ENCODE measurements at regions not wholly inside any gene's neighbourhood (a gene's known extent, or its start where the extent isn't known, plus 50 kb on each side); places are given as distances from the start of the nearest gene placed in this dataset.

- no peak overlapping the region for H2BK15ac ChIP-seq (ENCODE audit: low read depth, low read length)
- H3K27me3 ChIP-seq (ENCODE audit: insufficient read depth, low read length) = no peaks in the 10 kb centered on the region
- H4K8ac ChIP-seq (replicated peaks; ENCODE audit: insufficient read length, low read depth, low read length) = no peak overlapping the region
- H3K18ac ChIP-seq (ENCODE audit: insufficient read length, low read depth, low read length) = no peak overlapping the region
- no peaks in the 10 kb centered on the region for H3K79me2 ChIP-seq (ENCODE audit: insufficient read depth, low read length)
- H2AFZ ChIP-seq (ENCODE audit: low read length) = no peak overlapping the region
- no CpG with 5 or more reads among the region's 2 CpGs for WGBS (ENCODE audit: extremely low coverage, insufficient read length, low lambda C conversion rate)
- H4K20me1 ChIP-seq (ENCODE audit: control insufficient read depth, insufficient read depth, insufficient read length) = no peaks in the 10 kb centered on the region
- Mint-ChIP-seq H3K36me3 (ENCODE audit: insufficient read depth in 1 of 3, low read depth in 3 of 3) (no peaks in the 10 kb centered on the region), H3K9me3 (no peaks in the 10 kb centered on the region), H3K27me3 (ENCODE audit: low read depth) (peaks cover 4% of the 10 kb centered on the region; the same call in 1 of the 2 replicates), H3K4me3 (no peak overlapping the region), H3K27ac (no peak overlapping the region), H3K4me1 (0 out of 4 replicates have a peak, but pooled peaks cover 0 to 3% of the 10 kb centered on the region in 2 experiments)
- H3K23me2 ChIP-seq (ENCODE audit: insufficient read length, low read depth, low read length, poor library complexity, severe bottlenecking) = no peaks in the 10 kb centered on the region
- no peak overlapping the region for H3T11ph ChIP-seq (ENCODE audit: low read length)
- H3K4me2 ChIP-seq (ENCODE audit: insufficient read depth, insufficient read length, low read length) = no peak overlapping the region
- no peak overlapping the region for H3K56ac ChIP-seq (ENCODE audit: insufficient read length, low read depth, low read length)
- no peaks in the 10 kb centered on the region for H3K4me1 ChIP-seq (ENCODE audit: insufficient read depth, low read length)
- H3K9ac ChIP-seq (ENCODE audit: extremely low read depth, insufficient read length, low read length) = no peak overlapping the region
- H3K4ac ChIP-seq (ENCODE audit: low read depth, low read length) = no peak overlapping the region
- TF ChIP-seq CTCF (conservative IDR thresholded peaks at IDR 0.05) = no peak
- no peak overlapping the region for H4K91ac ChIP-seq (ENCODE audit: insufficient read length, low read depth, low read length)
- no peak overlapping the region for H4K5ac ChIP-seq (ENCODE audit: insufficient read length, low read depth, low read length)
- H3K14ac ChIP-seq (ENCODE audit: insufficient read depth, low read length) = no peak overlapping the region
- no peak for DNase-seq
- no peaks in the 10 kb centered on the region for H3K79me1 ChIP-seq (ENCODE audit: insufficient read depth, low read depth, low read length, poor library complexity, severe bottlenecking)
- no peaks in the 10 kb centered on the region for H3K9me3 ChIP-seq (ENCODE audit: control insufficient read depth, low read depth, low read length)
- no peak overlapping the region for H2AK5ac ChIP-seq (ENCODE audit: insufficient read length, low read length)
- no peak overlapping the region for H2BK5ac ChIP-seq (ENCODE audit: insufficient read length, low read length)
- no peak overlapping the region for H2BK120ac ChIP-seq (ENCODE audit: low read depth, low read length, poor library complexity, severe bottlenecking)
- H2BK12ac ChIP-seq (ENCODE audit: insufficient read length, low read depth, low read length) = no peak overlapping the region
- H3K23ac ChIP-seq (ENCODE audit: insufficient read length, low read depth, low read length) = no peak overlapping the region
- no peak overlapping the region for H2BK20ac ChIP-seq (ENCODE audit: low read depth, low read length, poor library complexity, severe bottlenecking)
- no peak overlapping the region for H3K27ac ChIP-seq (ENCODE audit: insufficient read length, low read depth, low read length)
Measured at GRCh38 chr4:186775902-186776301, 52.2 kb upstream of the FAT1 start.
